SK-N-SH (cell line): ENCODE measurements at regions not wholly inside any gene's neighbourhood (a gene's known extent, or its start where the extent isn't known, plus 50 kb on each side); places are given as distances from the start of the nearest gene placed in this dataset.

Source experiments
- EP300 ChIP-seq, 2 experiments: IDR thresholded peaks; 2 replicates each; pipeline versions ENCODE4 v1.4.0 to v1.6.1; 2012; ENCODE audit warnings: borderline replicate concordance in 1 of 2, low read depth in 1 of 2, low read length in 1 of 2
- FOXJ3 ChIP-seq: sonication (generic); formaldehyde crosslinking; IDR thresholded peaks from 2 replicates; pipeline ENCODE4 v1.5.1; 2020; ENCODE audit warnings: mild to moderate bottlenecking, missing genetic modification reagents
- FOXM1 ChIP-seq: IDR thresholded peaks from 2 replicates; pipeline ENCODE4 v1.4.0; 2012; ENCODE audit warnings: low read depth, mild to moderate bottlenecking
- JUND ChIP-seq: IDR thresholded peaks from 2 replicates; pipeline ENCODE4 v1.4.0; 2012
- POLR2AphosphoS5 ChIP-seq: IDR thresholded peaks from 2 replicates; pipeline ENCODE4 v1.6.1; 2012; ENCODE audit warnings: low read depth, low read length
- RAD21 ChIP-seq: IDR thresholded peaks from 2 replicates; pipeline ENCODE4 v1.6.1; 2012; ENCODE audit warnings: mild to moderate bottlenecking, low read length
- SIN3A ChIP-seq: IDR thresholded peaks from 2 replicates; pipeline ENCODE4 v1.6.1; 2012; ENCODE audit warnings: low read depth, mild to moderate bottlenecking, low read length, moderate library complexity, borderline replicate concordance
- TAF1 ChIP-seq: IDR thresholded peaks from 2 replicates; pipeline ENCODE4 v1.6.1; 2012; ENCODE audit warnings: low read depth, mild to moderate bottlenecking, low read length, moderate library complexity, borderline replicate concordance
- TF ChIP-seq, protein P1 (sequence below): IDR thresholded peaks from 2 replicates; pipeline ENCODE4 v1.4.0; 2012; ENCODE audit warnings: low read depth, borderline replicate concordance
- TF ChIP-seq, protein P2 (sequence below): fragments of 200-600 bp; sonication (generic); IDR thresholded peaks from 2 replicates; pipeline ENCODE4 v1.6.1; 2017; ENCODE audit warnings: antibody characterized with exemption, mild to moderate bottlenecking, moderate library complexity
- TF ChIP-seq, protein P3 (sequence below): IDR thresholded peaks from 2 replicates; pipeline ENCODE4 v1.6.1; 2012; ENCODE audit warnings: mild to moderate bottlenecking, low read depth, low read length, moderate library complexity

DNA sequence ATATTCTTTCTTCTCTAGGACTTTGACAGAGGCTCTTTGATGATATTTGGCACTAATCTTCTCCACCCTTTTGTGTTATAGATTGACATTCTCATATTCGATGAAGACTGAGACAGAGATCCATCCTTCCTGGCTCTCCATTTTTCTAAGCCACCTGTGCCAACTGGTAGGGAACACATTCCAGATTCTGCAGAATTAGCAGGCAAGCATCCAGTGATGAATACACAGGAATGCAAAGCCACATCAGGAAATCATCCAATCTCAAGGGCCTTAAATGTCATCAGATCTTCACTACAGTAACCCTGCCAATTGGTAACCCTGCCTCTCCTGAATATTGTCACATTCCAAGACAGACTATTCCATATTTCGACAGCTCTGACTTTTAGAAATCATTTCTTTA lies 718.4 kb upstream of the API5 start:
- TF ChIP-seq EP300 (IDR thresholded peaks at IDR 0.05; ENCODE audit: borderline replicate concordance in 1 of 2, low read depth in 1 of 2, low read length in 1 of 2) (no peak), TAF1 (no peak), POLR2AphosphoS5 (no peak), JUND (no peak), FOXM1 (no peak), RAD21 (no peak), SIN3A (no peak), FOXJ3 (CRISPR knock-in tag) (no peak)
- TF ChIP-seq, protein P1, sequence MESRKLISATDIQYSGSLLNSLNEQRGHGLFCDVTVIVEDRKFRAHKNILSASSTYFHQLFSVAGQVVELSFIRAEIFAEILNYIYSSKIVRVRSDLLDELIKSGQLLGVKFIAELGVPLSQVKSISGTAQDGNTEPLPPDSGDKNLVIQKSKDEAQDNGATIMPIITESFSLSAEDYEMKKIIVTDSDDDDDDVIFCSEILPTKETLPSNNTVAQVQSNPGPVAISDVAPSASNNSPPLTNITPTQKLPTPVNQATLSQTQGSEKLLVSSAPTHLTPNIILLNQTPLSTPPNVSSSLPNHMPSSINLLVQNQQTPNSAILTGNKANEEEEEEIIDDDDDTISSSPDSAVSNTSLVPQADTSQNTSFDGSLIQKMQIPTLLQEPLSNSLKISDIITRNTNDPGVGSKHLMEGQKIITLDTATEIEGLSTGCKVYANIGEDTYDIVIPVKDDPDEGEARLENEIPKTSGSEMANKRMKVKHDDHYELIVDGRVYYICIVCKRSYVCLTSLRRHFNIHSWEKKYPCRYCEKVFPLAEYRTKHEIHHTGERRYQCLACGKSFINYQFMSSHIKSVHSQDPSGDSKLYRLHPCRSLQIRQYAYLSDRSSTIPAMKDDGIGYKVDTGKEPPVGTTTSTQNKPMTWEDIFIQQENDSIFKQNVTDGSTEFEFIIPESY: no peak
- TF ChIP-seq, protein P2, sequence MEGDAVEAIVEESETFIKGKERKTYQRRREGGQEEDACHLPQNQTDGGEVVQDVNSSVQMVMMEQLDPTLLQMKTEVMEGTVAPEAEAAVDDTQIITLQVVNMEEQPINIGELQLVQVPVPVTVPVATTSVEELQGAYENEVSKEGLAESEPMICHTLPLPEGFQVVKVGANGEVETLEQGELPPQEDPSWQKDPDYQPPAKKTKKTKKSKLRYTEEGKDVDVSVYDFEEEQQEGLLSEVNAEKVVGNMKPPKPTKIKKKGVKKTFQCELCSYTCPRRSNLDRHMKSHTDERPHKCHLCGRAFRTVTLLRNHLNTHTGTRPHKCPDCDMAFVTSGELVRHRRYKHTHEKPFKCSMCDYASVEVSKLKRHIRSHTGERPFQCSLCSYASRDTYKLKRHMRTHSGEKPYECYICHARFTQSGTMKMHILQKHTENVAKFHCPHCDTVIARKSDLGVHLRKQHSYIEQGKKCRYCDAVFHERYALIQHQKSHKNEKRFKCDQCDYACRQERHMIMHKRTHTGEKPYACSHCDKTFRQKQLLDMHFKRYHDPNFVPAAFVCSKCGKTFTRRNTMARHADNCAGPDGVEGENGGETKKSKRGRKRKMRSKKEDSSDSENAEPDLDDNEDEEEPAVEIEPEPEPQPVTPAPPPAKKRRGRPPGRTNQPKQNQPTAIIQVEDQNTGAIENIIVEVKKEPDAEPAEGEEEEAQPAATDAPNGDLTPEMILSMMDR: no peak
- TF ChIP-seq, protein P3, sequence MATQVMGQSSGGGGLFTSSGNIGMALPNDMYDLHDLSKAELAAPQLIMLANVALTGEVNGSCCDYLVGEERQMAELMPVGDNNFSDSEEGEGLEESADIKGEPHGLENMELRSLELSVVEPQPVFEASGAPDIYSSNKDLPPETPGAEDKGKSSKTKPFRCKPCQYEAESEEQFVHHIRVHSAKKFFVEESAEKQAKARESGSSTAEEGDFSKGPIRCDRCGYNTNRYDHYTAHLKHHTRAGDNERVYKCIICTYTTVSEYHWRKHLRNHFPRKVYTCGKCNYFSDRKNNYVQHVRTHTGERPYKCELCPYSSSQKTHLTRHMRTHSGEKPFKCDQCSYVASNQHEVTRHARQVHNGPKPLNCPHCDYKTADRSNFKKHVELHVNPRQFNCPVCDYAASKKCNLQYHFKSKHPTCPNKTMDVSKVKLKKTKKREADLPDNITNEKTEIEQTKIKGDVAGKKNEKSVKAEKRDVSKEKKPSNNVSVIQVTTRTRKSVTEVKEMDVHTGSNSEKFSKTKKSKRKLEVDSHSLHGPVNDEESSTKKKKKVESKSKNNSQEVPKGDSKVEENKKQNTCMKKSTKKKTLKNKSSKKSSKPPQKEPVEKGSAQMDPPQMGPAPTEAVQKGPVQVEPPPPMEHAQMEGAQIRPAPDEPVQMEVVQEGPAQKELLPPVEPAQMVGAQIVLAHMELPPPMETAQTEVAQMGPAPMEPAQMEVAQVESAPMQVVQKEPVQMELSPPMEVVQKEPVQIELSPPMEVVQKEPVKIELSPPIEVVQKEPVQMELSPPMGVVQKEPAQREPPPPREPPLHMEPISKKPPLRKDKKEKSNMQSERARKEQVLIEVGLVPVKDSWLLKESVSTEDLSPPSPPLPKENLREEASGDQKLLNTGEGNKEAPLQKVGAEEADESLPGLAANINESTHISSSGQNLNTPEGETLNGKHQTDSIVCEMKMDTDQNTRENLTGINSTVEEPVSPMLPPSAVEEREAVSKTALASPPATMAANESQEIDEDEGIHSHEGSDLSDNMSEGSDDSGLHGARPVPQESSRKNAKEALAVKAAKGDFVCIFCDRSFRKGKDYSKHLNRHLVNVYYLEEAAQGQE: no peak
